Urinary bladder (tissue), 3 donors: ENCODE measurements at regions not wholly inside any gene's neighbourhood (a gene's known extent, or its start where the extent isn't known, plus 50 kb on each side); places are given as distances from the start of the nearest gene placed in this dataset.

Source experiments
- DNase-seq: peaks from one replicate; pipeline ENCODE4 v3.0.0-alpha.2; 2015; ENCODE audit errors: extremely low spot score
- H3K27ac ChIP-seq: one replicate; pipeline ENCODE4 v1.5.1; 2013; ENCODE audit warnings: low read depth, mild to moderate bottlenecking, moderate library complexity
- H3K36me3 ChIP-seq: one replicate; pipeline ENCODE4 v1.6.1; 2013; ENCODE audit warnings: mild to moderate bottlenecking, moderate library complexity; ENCODE audit not compliant: insufficient read depth
- H3K4me1 ChIP-seq: one replicate; pipeline ENCODE4 v1.6.1; 2013; ENCODE audit warnings: mild to moderate bottlenecking, moderate library complexity; ENCODE audit not compliant: insufficient read depth
- H3K4me3 ChIP-seq: one replicate; pipeline ENCODE4 v1.5.1; 2013; ENCODE audit warnings: low read depth, low read length
- WGBS: extraction: QIAGEN DNeasy Blood & Tissue Kit; methylation state at CpG from one replicate; pipeline ENCODE4 v1.1.7; 2013; 5-methylcytosine and 5-hydroxymethylcytosine counted together
- donor health status: healthy with polysubstance abuse.
- donor health status: healthy.

DNA sequence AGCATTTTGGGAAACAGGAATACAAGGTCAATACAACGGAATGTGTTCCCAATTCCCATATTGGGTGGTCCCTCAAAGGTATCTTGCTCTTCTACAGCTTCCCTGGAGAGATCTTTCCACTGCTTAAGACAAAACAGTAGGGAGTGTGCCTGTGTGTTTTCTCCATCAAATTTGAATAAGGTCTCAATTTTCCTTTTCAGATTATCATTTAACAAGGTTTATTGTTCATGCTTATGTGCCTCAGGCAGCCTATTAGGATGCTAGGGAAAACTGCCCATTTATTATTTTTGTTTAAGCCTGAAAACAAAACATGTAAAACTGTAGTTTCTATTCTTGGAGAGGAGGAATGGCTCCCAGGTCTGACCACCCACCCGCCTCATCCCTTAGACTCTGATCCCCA lies 622.7 kb downstream of the LMO4 start:
- H3K36me3 ChIP-seq = no peaks in the 10 kb centered on the region
- no peak overlapping the region for H3K4me3 ChIP-seq
- DNase-seq = no peak
- no peaks in the 10 kb centered on the region for H3K4me1 ChIP-seq
- no peak overlapping the region for H3K27ac ChIP-seq
- WGBS = 87% methylated on average over 2 of the region's 2 CpGs

DNA sequence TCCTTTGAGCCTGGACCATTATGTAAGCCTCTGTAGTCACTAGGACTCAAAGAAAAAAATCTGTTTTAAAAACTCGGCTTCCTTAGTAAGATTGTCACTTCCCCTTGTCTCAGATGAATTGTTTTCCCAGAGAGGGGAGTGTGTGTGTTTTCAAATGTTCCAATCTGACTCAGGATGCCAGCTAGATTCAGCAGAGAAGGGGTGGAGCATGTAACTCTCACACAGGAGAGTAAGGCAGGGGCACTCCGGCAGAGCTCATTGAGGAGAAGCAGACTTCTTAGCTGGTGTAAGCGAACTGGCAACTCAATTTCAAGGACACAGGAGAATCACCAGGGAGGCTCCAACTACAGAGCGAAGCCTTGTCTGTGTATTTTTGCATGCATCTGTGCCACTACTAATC lies 623.2 kb downstream of the LMO4 start:
- no peak for DNase-seq
- no peaks in the 10 kb centered on the region for H3K36me3 ChIP-seq
- WGBS = 62% methylated on average over 4 of the region's 4 CpGs
- no peaks in the 10 kb centered on the region for H3K4me1 ChIP-seq
- H3K4me3 ChIP-seq = no peak overlapping the region
- H3K27ac ChIP-seq = no peak overlapping the region

DNA sequence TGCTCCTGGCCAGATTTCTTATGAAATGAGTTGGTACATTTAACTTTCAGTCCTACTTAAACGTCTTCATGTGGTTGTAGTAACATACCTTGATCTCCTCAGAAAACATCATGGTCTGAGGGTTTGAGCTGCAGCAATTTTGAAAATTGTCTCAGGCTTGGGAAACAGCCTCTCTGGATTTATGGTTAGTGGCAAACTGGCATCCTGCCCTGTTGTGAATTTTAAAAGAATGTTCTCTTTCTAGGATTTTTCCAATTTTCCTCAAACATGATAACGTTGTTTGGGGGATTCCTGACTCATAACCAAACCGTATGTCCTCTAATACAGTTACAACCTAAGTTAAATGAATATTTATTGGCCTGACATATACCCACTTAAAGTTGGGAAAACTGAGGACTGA lies 624.4 kb downstream of the LMO4 start:
- Histone ChIP-seq H3K27ac (no peak overlapping the region), H3K36me3 (no peaks in the 10 kb centered on the region), H3K4me1 (no peaks in the 10 kb centered on the region), H3K4me3 (no peak overlapping the region)
- no peak for DNase-seq
- WGBS = 73% methylated on average over 3 of the region's 3 CpGs

DNA sequence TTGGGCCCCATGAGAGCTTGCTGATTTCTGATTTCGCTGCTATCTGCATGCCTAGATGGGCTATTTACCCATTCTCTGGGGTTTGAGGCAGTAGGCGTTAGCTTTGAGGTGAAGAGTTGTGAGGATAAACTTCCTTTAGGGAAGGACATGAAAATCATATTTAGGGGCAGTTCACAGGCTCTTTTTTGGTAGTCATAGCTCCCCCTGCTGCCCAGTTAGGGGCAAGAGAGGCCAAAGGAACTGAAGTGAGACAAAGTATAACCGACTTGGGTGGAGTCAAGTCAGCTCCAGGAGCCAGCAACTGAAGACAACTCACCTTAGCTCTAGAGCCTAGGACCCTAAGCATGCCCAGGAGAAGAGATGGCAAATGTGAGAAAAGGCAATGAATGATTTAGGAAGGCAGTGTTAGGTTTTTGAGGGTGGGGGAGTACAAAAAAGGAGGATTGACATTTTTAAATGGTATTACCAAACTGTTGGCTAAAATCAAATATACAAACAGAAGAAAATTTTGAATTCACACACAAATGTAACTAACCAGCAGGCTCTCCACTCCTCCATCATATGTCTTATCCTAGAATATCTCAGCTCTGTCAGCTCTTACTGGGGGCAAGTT lies 625.2 kb downstream of the LMO4 start:
- Histone ChIP-seq H3K4me1 (no peaks in the 10 kb centered on the region), H3K4me3 (no peak overlapping the region), H3K27ac (no peak overlapping the region), H3K36me3 (no peaks in the 10 kb centered on the region)
- WGBS = 32% methylated on average over 3 of the region's 3 CpGs
- no peak for DNase-seq

DNA sequence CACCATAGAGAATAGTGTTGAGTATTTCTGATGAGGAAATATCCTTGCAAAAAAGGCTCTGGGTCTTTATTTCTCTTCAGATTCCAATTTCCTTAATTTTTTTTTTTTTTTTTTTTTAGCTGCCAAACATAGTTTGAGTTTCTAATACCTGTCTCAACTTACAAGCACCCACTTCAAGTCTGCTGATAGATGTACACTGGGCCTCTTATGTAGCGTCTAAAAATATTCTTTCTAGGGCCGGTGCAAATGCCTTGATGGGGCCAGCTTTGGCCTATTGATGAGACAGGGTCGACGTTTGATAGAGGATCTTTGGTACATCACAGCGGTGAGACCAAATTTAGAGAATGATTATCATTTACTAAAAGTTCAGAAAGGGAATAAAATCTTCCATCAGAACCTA lies 626.4 kb downstream of the LMO4 start:
- Histone ChIP-seq H3K36me3 (no peaks in the 10 kb centered on the region), H3K4me3 (no peak overlapping the region), H3K4me1 (no peaks in the 10 kb centered on the region), H3K27ac (no peak overlapping the region)
- DNase-seq = no peak
- WGBS = 93% methylated on average over 5 of the region's 5 CpGs

DNA sequence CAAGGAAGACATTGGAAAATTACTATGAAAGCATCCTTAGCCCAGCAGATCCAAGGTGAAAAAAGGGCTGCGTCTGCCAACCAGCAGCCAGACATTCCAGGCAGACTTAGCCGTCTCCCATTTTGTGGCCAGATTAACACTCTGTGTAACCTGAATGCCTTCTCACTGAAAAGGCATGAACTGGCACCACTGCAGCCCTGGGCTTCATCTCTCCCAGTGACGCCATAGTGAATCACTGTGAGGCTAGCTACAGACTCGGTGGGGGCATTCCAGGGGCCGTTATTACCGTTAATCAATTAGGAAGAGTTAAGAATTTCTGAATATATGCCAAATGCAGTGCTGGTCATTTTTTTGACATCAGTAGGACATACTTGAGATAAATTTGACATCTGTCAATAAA lies 627.4 kb downstream of the LMO4 start:
- Histone ChIP-seq H3K4me3 (no peak overlapping the region), H3K27ac (no peak overlapping the region), H3K4me1 (no peaks in the 10 kb centered on the region), H3K36me3 (no peaks in the 10 kb centered on the region)
- 60% methylated on average over 6 of the region's 6 CpGs for WGBS
- no peak for DNase-seq

DNA sequence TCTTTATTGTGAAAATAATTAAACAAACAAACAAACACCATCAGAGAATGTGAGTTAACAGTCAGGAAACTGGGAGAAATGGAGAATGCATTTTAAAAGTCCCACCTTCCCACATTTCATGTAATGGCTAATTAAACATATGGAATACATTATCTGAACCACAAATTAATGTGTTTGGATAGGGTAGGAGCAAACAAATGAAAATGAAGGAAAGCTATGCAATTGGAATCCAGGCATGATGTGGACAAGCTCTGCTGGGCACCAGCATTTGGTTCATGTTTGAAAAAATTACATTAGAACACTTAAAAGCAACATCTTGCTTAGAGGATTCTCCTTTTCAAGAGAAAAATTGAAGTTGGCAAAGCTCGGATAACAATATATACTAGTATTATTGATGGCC lies 628.1 kb downstream of the LMO4 start:
- DNase-seq = no peak
- Histone ChIP-seq H3K36me3 (no peaks in the 10 kb centered on the region), H3K4me3 (no peak overlapping the region), H3K4me1 (no peaks in the 10 kb centered on the region), H3K27ac (no peak overlapping the region)
- 90% methylated on average over 1 of the region's 1 CpG for WGBS

DNA sequence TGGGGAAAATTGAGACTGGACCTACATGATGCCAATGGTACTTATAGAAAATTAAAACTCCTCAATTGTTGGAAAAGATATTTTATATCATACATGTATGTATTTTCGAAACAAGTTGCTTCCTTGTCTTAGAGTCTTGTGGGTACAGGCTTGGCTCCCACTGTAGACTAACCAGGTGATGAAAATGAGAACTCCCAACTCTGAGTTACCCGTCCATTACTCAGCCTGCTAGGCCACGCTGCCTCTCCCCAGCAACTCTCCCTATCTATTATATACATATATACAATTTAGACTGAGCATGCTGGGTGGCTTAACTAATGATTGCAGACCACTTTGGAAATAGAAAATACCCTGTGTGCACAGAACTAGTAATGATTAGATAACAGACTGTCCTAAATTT lies 628.7 kb downstream of the LMO4 start:
- no peaks in the 10 kb centered on the region for H3K36me3 ChIP-seq
- no peaks in the 10 kb centered on the region for H3K4me1 ChIP-seq
- no peak overlapping the region for H3K27ac ChIP-seq
- 91% methylated on average over 3 of the region's 3 CpGs for WGBS
- no peak for DNase-seq
- H3K4me3 ChIP-seq = no peak overlapping the region

DNA sequence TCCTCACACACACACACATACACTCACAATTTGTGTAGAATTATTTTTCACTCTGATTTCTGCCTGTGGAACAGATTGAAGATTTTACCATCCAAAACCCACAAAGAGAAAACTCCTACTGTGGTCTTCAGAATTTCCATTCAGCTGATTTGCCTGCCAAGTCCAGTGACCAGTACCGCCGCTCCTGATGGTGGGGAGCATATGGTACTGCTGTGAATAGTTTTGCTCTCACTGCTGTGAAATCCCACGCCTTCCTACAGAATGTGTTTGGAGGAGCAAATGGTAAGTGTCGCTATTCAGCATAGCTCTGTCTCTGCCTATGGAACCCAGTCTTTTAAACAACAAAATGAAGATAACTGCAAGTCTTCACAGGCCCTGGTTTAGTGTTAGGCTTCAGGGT lies 629.5 kb downstream of the LMO4 start:
- Histone ChIP-seq H3K4me3 (no peak overlapping the region), H3K4me1 (no peaks in the 10 kb centered on the region), H3K36me3 (no peaks in the 10 kb centered on the region), H3K27ac (no peak overlapping the region)
- WGBS = 89% methylated on average over 4 of the region's 4 CpGs
- no peak for DNase-seq

DNA sequence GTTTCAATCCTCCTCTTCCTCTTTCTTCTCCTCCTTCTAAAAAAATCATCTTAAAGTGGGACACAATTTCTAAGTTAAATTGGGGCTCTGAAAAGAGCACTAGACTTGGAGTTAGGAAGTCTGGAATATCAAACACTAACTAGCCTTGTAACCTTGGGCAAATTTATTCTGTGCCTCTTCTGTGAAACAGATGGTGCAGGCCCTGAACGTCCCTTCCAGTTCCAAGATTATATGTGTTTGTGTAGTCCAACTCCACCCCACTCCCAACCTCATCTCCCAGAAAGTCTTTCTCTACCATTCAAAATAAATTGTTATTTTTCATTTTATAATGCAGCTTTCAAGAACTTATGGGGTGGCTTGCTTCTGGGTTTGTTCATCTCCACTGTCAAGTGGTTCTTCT lies 630.0 kb downstream of the LMO4 start:
- 54% methylated on average over 1 of the region's 1 CpG for WGBS
- no peak for DNase-seq
- H3K4me1 ChIP-seq = no peaks in the 10 kb centered on the region
- H3K27ac ChIP-seq = no peak overlapping the region
- no peak overlapping the region for H3K4me3 ChIP-seq
- no peaks in the 10 kb centered on the region for H3K36me3 ChIP-seq

DNA sequence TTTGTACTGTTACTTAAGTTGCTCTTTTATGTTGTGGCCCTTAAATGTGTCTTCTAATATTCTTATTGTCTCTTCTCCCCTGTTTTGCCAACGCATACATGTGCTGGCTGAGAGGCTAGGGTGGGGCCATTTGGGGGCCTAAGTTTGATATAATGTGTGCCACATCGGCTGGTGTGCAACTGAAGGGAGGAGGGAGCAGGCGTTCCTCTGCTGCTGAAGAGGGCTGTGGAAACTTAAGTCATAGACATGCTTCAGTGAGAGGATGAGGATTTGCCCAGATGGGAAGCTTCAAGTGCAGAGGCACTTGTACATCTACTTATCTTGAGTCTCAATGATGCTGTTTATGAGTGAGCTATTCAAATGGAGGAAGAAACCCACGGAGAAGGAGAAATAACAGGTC lies 630.6 kb downstream of the LMO4 start:
- Histone ChIP-seq H3K4me1 (no peaks in the 10 kb centered on the region), H3K27ac (no peak overlapping the region), H3K4me3 (no peak overlapping the region), H3K36me3 (no peaks in the 10 kb centered on the region)
- 67% methylated on average over 4 of the region's 4 CpGs for WGBS
- no peak for DNase-seq

DNA sequence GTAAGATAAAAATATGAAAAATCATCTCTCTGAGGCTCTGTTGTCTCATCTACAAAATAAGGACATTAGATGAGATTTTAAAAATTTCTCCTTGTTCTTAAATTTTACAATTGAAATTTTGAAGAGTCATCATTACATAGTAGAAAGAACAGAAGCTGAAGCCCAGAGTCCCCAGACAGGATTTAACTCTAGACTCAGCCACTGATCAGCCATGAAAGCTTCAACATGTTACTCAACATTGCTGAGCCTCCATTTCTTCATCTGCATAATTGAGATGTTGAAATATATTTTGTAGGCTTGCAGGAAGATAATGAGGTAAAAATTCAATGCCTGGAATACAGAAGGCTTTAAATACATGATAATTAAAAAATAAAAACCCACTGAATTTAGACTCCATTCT lies 633.3 kb downstream of the LMO4 start:
- Histone ChIP-seq H3K36me3 (no peaks in the 10 kb centered on the region), H3K4me3 (no peak overlapping the region), H3K27ac (no peak overlapping the region), H3K4me1 (no peaks in the 10 kb centered on the region)
- DNase-seq = no peak

DNA sequence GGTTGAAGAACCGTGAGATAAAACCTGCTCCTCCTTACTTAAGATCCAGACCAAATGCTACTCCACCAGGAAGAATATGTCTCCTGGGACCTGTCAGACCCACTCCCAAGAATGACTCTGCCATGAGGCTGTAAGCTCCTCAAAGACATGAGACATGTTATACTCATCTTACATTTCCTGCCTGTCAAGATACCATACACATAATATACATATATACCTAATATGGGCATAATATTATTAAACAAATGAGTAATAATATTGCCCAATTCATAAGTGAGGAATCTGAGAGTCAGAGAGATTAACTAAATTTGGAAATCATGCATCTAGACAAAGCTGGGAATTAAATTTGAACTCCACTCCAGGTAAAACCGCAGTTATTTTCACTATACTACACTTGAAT lies 634.9 kb downstream of the LMO4 start:
- no peaks in the 10 kb centered on the region for H3K36me3 ChIP-seq
- whole genome bisulfite sequencing = 71% methylated on average over 2 of the region's 2 CpGs
- DNase-seq = no peak
- H3K27ac ChIP-seq = no peak overlapping the region
- H3K4me3 ChIP-seq = no peak overlapping the region
- H3K4me1 ChIP-seq = no peaks in the 10 kb centered on the region

DNA sequence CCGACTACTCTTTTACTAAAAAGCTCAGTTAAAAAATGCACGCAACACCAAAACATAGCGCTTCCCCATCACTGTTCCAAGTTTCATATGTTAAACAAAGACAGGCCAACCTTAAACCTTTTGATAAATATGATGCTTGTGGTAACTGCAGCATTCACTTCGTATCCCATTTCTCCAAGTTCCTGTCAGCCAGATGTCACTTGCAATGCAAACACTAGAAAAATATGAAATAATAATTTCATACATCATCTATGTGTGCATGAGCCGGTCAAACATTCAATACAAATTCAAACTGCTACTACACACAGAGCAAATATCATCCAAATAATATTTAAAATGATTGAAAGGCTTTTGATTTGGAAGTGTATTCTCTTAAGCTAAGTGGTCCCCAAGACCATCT lies 636.5 kb downstream of the LMO4 start:
- 95% methylated on average over 5 of the region's 5 CpGs for WGBS
- no peaks in the 10 kb centered on the region for H3K4me1 ChIP-seq
- H3K4me3 ChIP-seq = no peak overlapping the region
- DNase-seq = no peak
- no peak overlapping the region for H3K27ac ChIP-seq
- H3K36me3 ChIP-seq = no peaks in the 10 kb centered on the region
